Caco-2 (cell line): ENCODE measurements at regions not wholly inside any gene's neighbourhood (a gene's known extent, or its start where the extent isn't known, plus 50 kb on each side); places are given as distances from the start of the nearest gene placed in this dataset.

Experiments
- BruUV-seq: library from RNA; stranded (reverse); fragments of 400-500 nt; replicated peaks from 2 replicates; lab custom pipeline; 2021; lab: Mats Ljungman, UMichigan
- CTCF ChIA-PET: fragments of 300-600 bp; sonication (Branson Sonifier 250); formaldehyde crosslinking; loops from one replicate; lab custom pipeline; 2022; ENCODE audit warnings: antibody characterized with exemption; lab: Charles Lee
- POLR2A ChIA-PET: fragments of 300-600 bp; sonication (Branson Sonifier 250); formaldehyde crosslinking; loops from one replicate; lab custom pipeline; 2022; ENCODE audit warnings: antibody characterized with exemption; lab: Charles Lee
- DNase-seq, 2 experiments: peaks; one replicate each; pipeline versions ENCODE4 v3.0.0 to v3.0.0-alpha.2; 2020 to 2022
- H3K27me3 ChIP-seq: replicated peaks from 2 replicates; pipeline ENCODE4 v1.6.0; 2011; ENCODE audit warnings: low read length; ENCODE audit not compliant: control insufficient read depth, insufficient read depth
- H3K36me3 ChIP-seq: 2 replicates; pipeline ENCODE4 v1.5.1; 2011; ENCODE audit warnings: low read length; ENCODE audit not compliant: control insufficient read depth, insufficient read depth
- H3K4me1 ChIP-seq: fragments of 250-450 bp; sonication (Bioruptor Pico); 2 replicates; pipeline ENCODE4 v1.5.1; 2020; ENCODE audit warnings: mild to moderate bottlenecking
- H3K4me3 ChIP-seq: 2 replicates; pipeline ENCODE4 v1.5.1; 2011; ENCODE audit warnings: low read depth, mild to moderate bottlenecking, control low read depth, low read length
- H3K9me3 ChIP-seq: fragments of 250-450 bp; sonication (Bioruptor Pico); 2 replicates; pipeline ENCODE4 v1.5.1; 2020; ENCODE audit warnings: mild to moderate bottlenecking, moderate library complexity
- H3K27ac Mint-ChIP-seq: one replicate; pipeline ENCODE4 v1.8.0; 2022; ENCODE audit warnings: mixed read lengths; ENCODE audit not compliant: unreplicated experiment
- H3K27me3 Mint-ChIP-seq: one replicate; pipeline ENCODE4 v1.8.0; 2022; ENCODE audit warnings: mixed read lengths; ENCODE audit not compliant: insufficient read depth, unreplicated experiment
- H3K36me3 Mint-ChIP-seq: one replicate; pipeline ENCODE4 v1.8.0; 2022; ENCODE audit warnings: mild to moderate bottlenecking, mixed read lengths; ENCODE audit not compliant: insufficient read depth, unreplicated experiment
- H3K4me1 Mint-ChIP-seq: one replicate; pipeline ENCODE4 v1.8.0; 2022; ENCODE audit warnings: low read depth, mixed read lengths; ENCODE audit not compliant: unreplicated experiment
- H3K4me3 Mint-ChIP-seq: one replicate; pipeline ENCODE4 v1.8.0; 2022; ENCODE audit warnings: mild to moderate bottlenecking, moderate library complexity, mixed read lengths; ENCODE audit not compliant: unreplicated experiment
- H3K9me3 Mint-ChIP-seq: one replicate; pipeline ENCODE4 v1.8.0; 2022; ENCODE audit warnings: mixed read lengths; ENCODE audit not compliant: unreplicated experiment
- intact Hi-C: fragments of 100-400 bp; cut with micrococcal nuclease; formaldehyde crosslinking; loops from one replicate; pipeline ENCODE4 v1.10.0; 2022; ENCODE audit not compliant: unreplicated experiment
- TF ChIP-seq, protein P1 (sequence below), 2 experiments: fragments of 200-600 bp in 1 of 2; IDR thresholded peaks; 1 replicate in 1 of 2; 2 replicates in 1 of 2; pipeline versions ENCODE4 v1.5.1 to v1.8.0; 2011 to 2022; ENCODE audit warnings: antibody characterized with exemption in 1 of 2, control low read depth in 1 of 2, inconsistent platforms in 1 of 2, low read depth in 1 of 2, low read length in 1 of 2, mild to moderate bottlenecking in 1 of 2, moderate library complexity in 1 of 2; ENCODE audit not compliant: insufficient read depth in 1 of 2, severe bottlenecking in 1 of 2, unreplicated experiment in 1 of 2

DNA sequence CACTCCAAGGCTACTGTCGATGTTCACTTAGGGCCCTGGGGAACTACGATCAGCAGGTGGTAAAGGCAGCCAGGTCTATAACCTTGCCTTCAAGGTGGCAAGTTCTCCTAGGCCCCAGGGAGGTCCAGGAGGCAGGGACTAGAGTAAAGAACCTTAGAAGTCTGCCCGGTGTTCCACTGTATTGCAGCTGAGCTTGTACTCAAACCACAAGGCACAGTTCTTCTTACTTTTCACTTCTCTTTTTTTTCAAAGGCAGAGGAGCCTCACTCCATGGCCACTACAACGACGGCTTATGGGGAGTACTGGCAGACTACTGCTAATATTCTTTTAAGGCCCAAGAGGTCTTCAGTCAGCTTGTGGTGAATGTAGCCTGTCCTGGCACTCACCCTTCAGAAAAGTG lies 78.8 kb upstream of the GPR174 start:
- H3K27me3 Mint-ChIP-seq, result no peaks in the 10 kb centered on the region
- Histone ChIP-seq H3K4me1 (no peaks in the 10 kb centered on the region), H3K27me3 (no peaks in the 10 kb centered on the region), H3K9me3 (no peaks in the 10 kb centered on the region), H3K36me3 (no peaks in the 10 kb centered on the region), H3K4me3 (no peak overlapping the region)
- no peaks in the 10 kb centered on the region for H3K4me1 Mint-ChIP-seq
- ChIA-PET POLR2A (no interaction called here), CTCF (no interaction called here)
- TF ChIP-seq, protein P1, sequence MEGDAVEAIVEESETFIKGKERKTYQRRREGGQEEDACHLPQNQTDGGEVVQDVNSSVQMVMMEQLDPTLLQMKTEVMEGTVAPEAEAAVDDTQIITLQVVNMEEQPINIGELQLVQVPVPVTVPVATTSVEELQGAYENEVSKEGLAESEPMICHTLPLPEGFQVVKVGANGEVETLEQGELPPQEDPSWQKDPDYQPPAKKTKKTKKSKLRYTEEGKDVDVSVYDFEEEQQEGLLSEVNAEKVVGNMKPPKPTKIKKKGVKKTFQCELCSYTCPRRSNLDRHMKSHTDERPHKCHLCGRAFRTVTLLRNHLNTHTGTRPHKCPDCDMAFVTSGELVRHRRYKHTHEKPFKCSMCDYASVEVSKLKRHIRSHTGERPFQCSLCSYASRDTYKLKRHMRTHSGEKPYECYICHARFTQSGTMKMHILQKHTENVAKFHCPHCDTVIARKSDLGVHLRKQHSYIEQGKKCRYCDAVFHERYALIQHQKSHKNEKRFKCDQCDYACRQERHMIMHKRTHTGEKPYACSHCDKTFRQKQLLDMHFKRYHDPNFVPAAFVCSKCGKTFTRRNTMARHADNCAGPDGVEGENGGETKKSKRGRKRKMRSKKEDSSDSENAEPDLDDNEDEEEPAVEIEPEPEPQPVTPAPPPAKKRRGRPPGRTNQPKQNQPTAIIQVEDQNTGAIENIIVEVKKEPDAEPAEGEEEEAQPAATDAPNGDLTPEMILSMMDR (IDR thresholded peaks at IDR 0.05; ENCODE audit: insufficient read depth in 1 of 2, low read depth in 1 of 2, low read length in 1 of 2, severe bottlenecking in 1 of 2, unreplicated experiment in 1 of 2), result no peak
- BruUV-seq, result no TSS peak
- H3K36me3 Mint-ChIP-seq, result no peaks in the 10 kb centered on the region
- H3K9me3 Mint-ChIP-seq, result peaks cover 9% of the 10 kb centered on the region
- H3K27ac Mint-ChIP-seq, result no peak overlapping the region
- no peak for DNase-seq
- H3K4me3 Mint-ChIP-seq, result no peak overlapping the region
- intact Hi-C loops, result no loop called here

DNA sequence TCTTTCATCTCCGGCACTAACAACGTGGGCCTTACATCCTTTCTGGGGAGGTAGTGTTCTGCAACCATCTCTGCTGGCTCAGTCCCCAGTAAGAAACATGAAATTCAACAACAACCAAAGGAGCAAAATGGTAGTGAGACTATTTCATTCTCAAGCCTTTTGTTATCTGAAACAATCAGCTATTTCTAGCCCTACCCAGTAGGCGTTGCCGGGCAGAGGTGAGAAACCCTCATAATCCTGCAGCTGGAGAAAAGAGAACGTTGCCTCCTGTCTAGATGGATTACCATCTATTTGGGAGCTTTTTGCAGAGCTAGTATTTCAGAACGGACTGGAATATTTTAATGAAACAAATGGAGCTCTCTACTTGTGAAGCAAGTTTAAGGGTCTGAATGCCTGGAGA lies 66.4 kb upstream of the GPR174 start:
- CTCF ChIA-PET, result no interaction called here
- Histone ChIP-seq H3K4me1 (no peaks in the 10 kb centered on the region), H3K9me3 (no peaks in the 10 kb centered on the region), H3K27me3 (no peaks in the 10 kb centered on the region), H3K36me3 (no peaks in the 10 kb centered on the region), H3K4me3 (no peak overlapping the region)
- Mint-ChIP-seq H3K36me3 (no peaks in the 10 kb centered on the region), H3K4me1 (no peaks in the 10 kb centered on the region), H3K9me3 (no peaks in the 10 kb centered on the region), H3K27ac (no peak overlapping the region), H3K27me3 (no peaks in the 10 kb centered on the region), H3K4me3 (no peak overlapping the region)
- no peak for DNase-seq
- POLR2A ChIA-PET, result no interaction called here
- TF ChIP-seq, protein P1 (IDR thresholded peaks at IDR 0.05; ENCODE audit: insufficient read depth in 1 of 2, low read depth in 1 of 2, low read length in 1 of 2, severe bottlenecking in 1 of 2, unreplicated experiment in 1 of 2), result no peak
- no TSS peak for BruUV-seq
- intact Hi-C loops, result no loop called here

DNA sequence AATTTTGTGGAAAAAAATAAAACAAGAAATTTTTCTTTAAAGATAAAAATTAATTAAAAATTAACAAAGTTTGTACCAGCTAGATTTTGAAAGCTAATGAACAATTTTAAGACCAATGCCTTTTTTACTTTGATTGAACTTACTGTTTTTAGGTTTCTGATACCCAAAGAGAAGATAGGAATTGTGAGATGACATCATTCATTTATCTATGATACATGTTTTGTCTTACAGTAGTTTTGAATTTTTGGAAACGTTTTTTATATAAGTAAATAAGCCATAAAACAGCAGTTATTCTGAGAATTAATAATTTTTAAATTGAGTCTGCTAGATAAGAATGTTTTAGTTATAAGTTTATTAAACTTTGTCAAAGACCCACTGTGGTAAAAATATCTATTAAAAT lies 65.0 kb upstream of the GPR174 start:
- Mint-ChIP-seq H3K27ac (no peak overlapping the region), H3K4me1 (no peaks in the 10 kb centered on the region), H3K4me3 (no peak overlapping the region), H3K36me3 (no peaks in the 10 kb centered on the region), H3K27me3 (no peaks in the 10 kb centered on the region), H3K9me3 (no peaks in the 10 kb centered on the region)
- CTCF ChIA-PET, result interaction anchor here (0.6 kb wide), 1 partner anchor 46 kb away, joined by 3 read pairs; no protein-coding TSS in a partner anchor
- intact Hi-C loops, result no loop called here
- BruUV-seq, result no TSS peak
- Histone ChIP-seq H3K4me1 (no peaks in the 10 kb centered on the region), H3K27me3 (no peaks in the 10 kb centered on the region), H3K36me3 (no peaks in the 10 kb centered on the region), H3K9me3 (no peaks in the 10 kb centered on the region), H3K4me3 (no peak overlapping the region)
- DNase-seq, result no peak
- TF ChIP-seq, protein P1 (IDR thresholded peaks at IDR 0.05; ENCODE audit: insufficient read depth in 1 of 2, low read depth in 1 of 2, low read length in 1 of 2, severe bottlenecking in 1 of 2, unreplicated experiment in 1 of 2), result no peak
- POLR2A ChIA-PET, result no interaction called here
